GM19395 (cell line): ENCODE measurements at regions not wholly inside any gene's neighbourhood (a gene's known extent, or its start where the extent isn't known, plus 50 kb on each side); places are given as distances from the start of the nearest gene placed in this dataset.

Experiments used
- ATAC-seq: cut with Tn5 transposase; IDR thresholded peaks from one replicate; pipeline ENCODE4 v1.9.1; 2021; ENCODE audit warnings: mild to moderate bottlenecking, moderate library complexity; ENCODE audit not compliant: unreplicated experiment

DNA sequence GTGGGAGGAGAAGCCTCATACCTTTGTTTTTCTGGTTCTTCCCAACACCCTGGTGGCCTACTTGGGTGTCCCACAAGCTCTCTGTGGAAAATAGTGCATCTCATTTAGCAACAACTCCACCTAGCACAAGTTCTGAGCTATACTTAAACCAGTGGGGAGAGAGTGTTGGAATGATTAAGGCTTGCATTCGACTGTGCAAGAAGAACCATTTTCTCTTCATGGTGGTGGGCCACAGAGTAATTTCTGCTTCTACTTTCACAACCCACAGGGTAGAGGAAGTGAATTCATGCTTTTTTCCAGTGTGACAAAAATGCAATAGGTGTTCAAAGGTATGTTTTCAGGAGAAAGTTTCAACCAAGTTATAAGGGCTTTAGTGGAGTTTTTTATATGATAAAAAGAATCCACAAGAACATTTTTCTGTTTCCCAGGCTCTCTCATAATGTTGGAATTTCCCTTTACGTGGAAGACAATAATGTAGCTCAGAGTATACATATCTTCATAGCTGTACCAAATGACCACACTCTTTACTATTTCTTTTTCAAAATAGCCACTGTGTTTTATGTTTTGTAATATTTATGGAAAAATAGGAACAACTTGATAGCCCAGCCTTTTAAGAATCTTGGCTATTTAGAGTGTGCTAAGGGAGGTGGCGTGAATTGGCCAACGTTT is 80.3 kb upstream of the HHIP start:
- peak; percentile 58 for ATAC-seq

DNA sequence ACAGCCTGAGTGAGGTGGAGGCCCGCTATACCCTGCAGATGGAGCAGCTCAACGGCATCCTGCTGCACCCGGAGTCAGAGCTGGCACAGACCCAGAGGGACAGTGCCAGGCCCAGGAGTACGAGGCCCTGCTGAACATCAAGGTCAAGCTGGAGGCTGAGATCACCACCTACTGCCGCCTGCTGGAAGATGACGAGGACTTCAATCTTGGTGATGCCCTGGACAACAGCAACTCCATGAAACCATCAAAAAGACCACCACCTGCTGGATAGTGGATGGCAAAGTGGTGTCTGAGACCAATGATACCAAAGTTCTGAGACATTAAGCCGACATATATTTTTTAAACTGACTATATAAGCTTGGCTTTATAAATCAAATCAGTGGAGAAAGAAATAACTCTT is 73.3 kb upstream of the HHIP start:
- no peak for ATAC-seq

DNA sequence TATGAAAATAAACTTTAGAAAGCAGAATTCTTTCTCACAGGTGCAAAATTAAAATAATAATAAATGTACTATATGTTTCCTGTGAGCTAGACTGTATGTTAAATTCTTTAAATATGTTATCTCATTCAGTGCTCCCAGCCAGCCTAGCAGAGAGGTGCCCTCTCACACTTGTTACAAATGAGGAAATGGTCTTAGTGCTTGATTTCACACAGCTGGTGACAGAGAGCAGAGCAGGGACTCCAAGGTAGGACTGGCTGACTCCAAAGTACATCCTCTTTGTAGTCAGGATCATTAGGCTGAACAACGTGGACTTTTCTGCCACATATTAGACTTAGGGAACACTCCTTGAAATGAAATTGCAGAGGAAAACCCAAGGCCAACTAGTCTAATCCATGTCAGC is 72.0 kb upstream of the HHIP start:
- peak; percentile 87 for ATAC-seq

DNA sequence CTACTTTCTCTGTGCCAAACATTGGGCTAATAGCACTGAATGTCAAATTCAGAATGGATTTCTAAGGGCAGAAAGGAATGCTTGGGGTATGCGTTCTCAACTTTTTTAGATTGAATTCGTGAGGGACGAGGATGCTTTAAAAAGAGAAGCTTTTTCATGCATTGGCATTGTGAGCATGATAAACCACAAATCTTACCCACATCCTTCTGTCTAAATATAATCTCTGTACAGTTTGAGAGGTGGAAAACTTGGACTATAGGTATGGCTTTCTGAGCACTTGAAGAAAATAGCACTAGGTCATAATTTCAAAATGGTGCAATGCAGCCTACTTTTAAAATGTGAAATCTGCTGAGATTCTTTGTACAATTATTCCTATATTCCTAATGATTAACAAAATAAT is 71.4 kb upstream of the HHIP start:
- no peak for ATAC-seq

DNA sequence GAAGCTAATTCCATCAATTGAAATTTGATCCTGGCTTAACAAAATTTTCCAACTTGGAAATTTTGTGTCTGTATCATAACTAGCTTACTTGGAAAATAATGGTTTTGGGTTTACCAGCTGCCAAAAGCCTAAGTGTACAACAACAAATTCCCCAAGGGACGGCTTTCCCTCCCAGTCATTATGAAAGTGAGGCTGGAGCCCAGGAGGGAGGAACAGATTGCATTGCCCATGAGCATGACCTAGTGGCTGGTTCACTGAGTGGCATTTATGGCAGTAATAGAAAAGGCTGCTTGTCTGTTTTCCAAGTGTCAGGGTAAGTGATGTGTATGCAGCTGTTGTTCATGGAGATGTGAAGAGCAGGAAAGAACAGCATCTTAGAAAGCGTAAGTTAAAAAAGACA is 70.8 kb upstream of the HHIP start:
- peak; percentile 53 for ATAC-seq

DNA sequence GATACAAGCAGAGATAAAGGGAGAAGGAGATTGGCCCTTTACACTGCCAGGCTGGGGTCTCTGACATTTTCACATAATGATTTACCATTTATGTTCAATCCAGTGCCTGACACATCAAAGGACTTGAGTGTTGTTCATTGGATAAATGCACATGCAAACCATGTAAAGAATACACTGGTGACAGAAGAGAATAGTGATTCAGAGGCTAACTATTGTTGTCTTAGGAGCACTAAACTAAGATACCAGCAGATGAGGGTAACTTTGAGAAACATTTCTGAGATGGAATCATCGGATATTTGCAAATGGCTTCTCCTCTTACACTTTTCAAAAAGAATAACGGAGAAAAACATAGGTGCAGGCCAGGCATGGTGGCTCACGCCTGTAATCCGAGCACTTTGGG is 67.3 kb upstream of the HHIP start:
- ATAC-seq: no peak

DNA sequence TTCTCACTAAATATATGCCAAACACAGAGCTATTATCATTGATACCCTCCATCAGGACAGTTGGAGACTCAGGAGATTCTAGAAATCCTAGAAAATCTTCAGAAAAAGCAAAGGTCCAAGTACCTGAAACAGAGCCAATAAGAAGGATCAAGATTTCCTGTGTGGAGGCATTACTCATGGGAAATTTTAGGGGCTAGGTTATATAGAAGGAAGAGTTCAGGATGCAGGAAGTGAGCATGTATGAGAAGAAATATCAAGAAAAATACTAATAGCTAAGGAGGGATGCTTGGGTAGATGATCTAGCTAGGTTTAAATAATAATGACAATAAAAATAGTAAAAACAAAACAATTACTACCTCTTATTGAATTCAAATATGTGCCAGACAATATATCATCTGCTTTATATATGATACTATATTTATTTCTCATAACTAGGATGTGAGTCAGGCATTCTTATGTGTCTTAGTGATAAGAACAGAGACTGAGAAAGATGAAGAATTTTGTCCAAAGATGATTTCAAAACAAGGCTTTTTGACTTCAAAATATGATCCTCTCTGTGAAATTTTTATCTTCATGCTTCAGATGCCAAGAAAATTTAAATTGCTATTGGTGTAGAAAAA is 66.4 kb upstream of the HHIP start:
- no peak for ATAC-seq

DNA sequence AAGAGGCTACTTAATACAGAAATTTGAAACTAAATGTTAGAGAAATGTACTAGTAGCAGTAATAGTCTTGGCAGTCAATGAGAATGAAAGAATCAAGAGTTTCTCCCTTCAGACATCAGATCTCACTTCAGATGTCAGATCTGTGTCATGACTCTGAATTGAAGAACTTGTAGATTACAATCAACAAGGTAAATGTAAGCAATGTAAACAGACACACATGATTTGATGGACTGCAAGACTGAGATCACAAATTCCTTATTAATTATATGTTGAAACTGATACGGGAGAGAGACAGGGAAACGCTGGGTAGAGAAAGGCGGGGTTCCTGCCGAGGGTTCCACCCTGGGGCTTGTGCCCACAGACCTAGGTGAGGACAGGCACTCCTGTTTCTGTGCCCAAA is 65.5 kb upstream of the HHIP start:
- no peak for ATAC-seq

DNA sequence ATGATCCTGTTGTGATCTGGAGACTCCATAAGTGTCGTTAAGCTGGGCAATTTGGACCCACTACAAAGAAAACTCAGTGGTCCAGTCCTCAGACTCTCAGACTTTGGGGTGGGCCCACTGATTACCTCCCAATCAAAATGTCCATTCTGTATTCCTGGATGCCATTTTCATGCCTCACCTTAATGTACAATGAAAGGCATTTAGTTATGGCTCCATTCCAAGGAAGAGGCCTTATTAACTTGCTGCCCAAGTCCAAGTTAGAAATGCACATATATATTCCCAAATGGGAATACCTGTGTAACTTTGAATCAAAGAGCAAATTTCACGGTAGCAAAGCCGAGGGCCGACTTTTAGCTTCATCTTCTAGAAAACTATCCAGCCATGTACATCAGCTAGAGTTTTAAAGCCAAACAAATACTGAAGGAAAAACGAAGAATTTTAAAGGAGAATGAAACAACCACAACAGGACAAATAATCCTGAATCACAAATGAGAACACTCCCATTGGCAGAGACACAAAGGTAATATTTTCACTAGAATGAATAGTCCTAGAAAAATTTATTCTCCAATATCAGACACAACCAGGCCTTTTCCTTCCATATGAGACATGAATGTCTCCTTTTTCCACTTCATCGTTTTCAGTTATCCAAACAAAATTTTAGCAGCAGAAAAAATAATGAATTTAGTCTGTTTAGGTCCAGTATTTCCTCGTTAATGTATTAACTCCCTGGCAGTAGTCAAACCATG is 63.7 kb upstream of the HHIP start:
- ATAC-seq: no peak

DNA sequence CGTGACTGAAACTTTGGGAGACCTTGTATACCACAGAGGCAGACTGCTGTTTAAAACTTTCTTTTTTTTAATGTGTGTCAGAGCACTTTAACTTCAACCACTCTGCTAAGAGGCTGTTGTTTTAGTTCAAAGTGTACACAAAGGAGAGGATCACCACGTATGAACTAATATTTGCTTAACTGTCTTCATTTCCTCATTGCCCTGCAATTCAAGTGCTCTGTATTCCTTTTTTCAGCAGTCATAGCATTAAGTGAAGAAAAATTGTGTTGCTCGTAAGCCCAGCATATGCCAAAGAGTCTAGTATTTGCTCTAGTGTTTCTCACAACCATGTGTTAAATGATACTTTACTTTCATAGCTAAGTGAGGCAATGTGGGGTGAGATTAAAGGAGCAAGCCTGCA is 63.0 kb upstream of the HHIP start:
- no peak for ATAC-seq

DNA sequence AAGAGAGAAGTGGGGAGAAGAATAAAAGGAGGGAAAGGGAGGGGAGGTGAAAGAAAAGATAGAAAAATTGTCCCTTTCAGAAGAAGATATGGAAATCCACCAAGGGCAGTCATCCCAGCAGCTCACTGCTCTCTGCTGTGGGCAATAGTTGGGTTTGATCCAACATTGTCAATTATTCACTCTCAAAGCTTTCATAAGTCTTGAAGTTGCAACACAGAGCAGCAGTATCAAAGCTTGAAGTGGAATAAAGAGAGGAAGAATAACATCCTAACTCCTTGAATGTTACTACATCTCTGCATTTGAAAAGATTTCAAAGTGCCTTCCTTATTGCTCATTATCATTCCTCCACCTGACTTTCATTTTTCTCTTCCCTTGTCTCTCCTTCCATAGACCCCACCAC is 62.3 kb upstream of the HHIP start:
- no peak for ATAC-seq

DNA sequence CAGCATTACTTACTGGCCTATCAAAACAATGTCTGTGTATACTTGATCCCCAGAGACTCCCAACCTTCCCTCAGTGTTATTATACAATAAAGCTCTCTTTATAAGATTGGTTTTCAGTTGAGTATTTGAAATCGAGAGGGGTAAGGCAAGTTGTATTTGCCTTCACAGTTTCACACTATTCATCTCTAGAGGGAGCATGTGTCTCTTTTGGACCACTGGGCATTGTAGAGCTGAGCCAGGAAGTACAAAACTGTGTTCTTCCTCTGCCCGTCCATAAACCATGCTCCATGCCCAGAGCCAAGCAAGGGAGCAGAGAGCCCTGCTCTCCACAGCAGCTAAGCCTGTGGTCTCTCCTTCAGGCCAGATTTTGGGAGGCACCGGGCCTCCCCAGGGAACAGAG is 61.5 kb upstream of the HHIP start:
- peak; percentile 55 for ATAC-seq

DNA sequence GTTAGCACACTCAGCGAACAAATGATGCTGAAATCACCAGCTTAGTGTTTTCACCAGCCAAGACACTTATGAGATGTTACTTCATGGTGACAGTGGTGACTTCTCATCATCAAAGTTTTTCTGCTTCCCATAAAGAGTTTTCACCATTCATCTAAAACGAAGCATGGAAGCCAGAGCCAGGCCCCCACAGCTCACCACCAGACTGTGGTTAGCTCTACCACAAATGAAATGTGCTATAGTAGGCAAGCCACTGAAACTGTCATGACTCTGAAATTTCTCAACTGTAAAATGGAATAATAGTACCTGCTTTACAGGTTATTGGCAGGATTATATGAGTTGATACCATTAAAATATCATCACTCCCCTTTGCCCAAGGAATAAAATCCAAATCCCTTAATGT is 56.4 kb upstream of the HHIP start:
- peak; percentile 66 for ATAC-seq

DNA sequence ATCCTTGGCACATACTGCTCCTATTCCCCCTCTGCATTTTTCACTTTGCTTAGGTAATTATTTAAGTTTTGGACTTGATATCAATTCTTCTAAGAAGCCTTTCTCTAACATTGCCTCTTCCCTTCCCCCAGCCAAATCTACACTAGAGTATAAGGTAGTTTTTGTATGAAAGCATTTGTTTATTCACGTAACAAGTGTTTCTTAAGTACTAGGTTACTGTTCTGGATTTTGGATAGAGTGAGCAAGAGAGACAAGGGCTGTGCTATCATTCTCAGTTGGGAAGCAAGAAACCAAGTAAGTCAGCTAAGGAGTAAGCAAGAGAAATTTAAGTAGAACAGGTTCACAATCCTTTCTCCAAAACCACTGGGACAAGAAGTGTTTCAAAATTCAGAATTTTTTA is 55.9 kb upstream of the HHIP start:
- peak; percentile 10 for ATAC-seq

DNA sequence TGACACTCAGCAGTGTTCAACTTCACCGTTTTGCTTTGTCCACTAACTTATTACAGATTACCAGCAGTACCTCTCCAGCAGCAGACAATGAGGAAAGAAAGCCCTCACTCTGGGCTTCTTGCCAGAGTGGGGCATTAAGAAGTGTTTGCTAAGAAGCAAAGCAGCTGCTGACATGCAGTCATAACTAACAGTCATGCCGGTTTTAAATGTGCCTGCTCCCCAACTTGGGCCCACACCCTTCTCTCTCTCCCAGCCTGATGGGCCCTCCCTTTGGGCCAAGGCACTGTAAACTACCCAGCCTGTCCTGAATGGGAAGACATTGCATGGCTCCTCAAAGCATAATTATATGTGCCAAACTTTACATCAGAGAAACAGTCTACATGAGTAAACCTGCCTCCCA is 54.6 kb upstream of the HHIP start:
- no peak for ATAC-seq

DNA sequence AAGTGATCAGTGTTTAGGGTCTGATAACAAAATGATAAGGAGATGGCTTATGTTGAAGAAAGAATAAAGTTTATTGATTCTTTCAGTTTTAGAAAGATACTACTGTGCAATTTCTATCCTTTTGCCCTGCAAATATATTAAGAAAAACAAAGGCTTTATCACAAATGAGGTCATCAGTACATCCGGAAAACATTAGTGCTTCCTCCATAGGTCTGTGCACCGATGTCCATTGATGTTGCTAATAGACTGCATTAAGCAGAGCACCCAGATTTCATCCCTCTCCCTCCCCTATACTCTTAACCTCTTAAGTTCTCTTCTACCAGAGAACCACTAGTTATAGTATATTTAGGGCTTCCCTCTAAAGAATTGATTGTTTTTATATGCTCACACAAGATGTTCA is 53.7 kb upstream of the HHIP start:
- ATAC-seq: no peak

DNA sequence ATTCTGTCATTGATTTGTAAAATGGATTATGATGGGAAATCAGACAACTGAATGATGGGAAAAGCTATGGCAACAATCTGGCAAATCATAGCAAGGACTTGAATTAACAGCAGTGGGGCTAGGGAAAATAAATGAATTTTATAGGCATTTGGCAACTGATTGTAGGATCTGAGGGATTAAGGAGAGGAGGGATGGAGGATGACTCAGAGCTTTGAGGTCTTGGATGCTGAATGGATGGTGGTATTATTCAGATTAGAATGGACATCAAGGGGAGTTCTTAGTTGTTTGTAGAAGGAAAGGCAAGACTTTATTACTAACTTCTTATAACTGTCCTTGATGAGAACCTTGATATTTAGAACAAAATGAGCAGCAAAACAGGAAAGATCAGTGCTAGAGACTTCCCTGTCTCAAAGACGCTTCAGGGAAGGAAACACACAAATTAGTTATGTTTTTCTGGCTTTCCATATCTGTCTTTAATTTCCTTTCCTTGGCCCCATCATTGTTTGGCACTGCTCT is 51.4 kb upstream of the HHIP start:
- ATAC-seq: no peak

DNA sequence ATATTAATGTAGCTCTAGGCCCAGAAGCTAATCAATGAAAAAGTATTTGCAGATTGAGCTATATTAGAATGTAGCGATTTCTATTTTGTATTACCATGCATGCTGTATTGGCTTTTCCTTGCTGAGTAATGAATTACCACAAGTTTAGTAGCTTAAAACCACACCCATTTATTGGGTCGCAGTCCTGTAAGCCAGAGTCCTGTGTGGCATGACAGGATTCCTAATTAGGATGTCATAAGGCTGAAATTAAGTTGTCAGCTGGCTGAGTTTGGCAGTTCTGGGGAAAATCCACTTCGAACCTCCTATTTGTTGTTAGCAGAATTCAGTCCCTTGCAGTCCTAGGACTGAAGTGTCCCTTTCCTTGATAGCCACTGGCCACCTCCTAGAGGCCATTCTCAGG is 50.3 kb upstream of the HHIP start:
- no peak for ATAC-seq
